SIG-M5 treated with dmso at 0.1 percent for 504 hours (cell line): ENCODE measurements at regions not wholly inside any gene's neighbourhood (a gene's known extent, or its start where the extent isn't known, plus 50 kb on each side); places are given as distances from the start of the nearest gene placed in this dataset.
A peak's percentile ranks its signal among the peaks of the same experiment; 100 is the strongest.
"Not testable (repeated sequence)": the region's sequence is repeated elsewhere in the genome, so short reads cannot be mapped to it uniquely, and the experiment has no call there.

Source experiments
- DNase-seq: peaks from one replicate; lab custom pipeline; 2025; ENCODE audit not compliant: unreplicated experiment; lab: John Stamatoyannopoulos, UW

DNA sequence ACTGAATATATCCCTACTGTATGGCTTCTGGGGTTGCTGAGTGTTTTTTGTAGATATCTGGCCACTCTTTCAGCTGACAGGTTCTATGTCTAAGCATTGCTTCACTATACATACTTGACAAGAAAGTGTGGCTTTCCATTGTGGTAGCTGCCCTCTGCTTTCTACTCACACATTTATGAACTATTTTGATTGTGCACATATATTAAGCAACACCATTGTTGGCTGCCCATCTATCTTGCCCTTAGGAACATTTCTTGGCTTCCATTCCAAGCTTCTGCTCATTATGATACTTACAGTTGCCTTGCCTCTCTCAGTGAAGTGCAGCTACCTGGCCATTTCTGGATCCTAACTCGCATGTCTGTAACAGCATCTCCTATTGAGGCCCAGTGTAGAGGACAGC is 153.6 kb upstream of the MOCS2 start:
- DNase-seq: no peak

DNA sequence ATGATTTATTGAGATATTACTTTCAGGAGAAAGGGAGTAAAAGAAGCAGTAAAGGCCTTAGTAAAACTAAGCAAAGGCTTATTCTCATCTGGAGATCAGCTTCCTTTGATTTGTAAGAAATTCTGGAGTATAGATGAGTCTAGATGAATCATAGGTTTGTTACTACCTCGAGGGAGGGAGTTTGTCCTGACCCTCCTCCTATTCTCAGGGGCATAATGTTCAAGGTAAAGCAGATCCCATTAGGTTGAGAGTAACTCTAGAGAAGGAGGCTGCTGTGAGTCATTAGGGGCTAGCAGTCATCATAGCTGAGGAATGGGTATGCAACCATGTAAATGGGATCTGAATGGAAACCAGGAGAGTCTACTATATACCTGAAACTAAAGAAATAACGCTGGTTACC is 155.5 kb upstream of the MOCS2 start:
- no peak for DNase-seq

DNA sequence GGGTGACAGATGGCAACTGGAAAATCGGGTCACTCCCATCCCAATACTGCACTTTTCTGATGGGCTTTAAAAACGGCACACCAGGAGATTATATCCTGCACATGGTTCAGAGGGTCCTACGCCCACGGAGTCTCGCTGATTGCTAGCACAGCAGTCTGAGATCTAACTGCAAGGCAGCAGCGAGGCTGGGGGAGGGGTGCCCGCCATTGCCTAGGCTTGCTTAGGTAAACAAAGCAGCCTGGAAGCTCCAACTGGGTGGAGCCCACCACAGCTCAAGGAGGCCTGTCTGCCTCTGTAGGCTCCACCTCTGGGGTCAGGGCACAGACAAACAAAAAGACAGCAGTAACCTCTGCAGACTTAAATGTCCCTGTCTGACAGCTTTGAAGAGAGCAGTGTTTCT is 158.7 kb upstream of the MOCS2 start:
- DNase-seq: not testable (repeated sequence)

DNA sequence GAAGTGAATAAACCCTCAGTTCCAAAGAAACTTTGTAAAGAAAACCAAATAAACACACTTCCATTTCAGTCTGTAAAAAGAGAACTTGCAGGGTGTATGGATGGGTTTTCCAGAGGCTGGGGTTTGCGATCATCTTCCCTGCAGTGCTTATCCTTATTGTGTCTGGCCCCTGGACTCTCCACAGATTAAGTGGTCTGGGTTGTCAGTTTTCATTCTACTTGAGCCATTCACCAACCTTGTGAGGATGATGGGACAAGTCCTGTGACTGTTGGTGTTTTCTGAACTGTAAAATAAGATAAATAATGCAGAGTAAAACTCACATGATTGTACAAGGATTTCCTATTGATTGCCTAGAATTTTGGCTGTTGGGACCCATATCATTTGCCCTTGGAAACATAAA is 166.1 kb upstream of the MOCS2 start:
- DNase-seq: no peak

DNA sequence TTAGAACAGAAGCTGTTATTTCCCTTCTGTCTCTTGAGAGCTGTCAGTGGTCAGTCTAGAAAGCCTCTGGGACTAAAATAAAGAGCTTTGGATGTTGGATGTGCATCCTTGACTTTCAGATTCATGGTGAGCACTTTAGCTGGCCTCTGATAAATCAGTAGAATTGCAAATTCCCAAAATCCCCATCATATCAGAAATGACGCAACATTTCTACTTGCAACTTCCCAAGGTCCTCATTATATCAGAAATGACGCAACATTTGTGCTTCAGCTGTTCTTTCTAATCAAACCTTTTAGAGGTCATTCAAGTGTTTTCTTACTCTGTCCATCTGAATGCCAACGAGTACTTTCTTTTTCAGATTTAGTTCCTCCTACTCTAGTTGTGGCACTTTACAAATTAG is 167.3 kb upstream of the MOCS2 start:
- no peak for DNase-seq

DNA sequence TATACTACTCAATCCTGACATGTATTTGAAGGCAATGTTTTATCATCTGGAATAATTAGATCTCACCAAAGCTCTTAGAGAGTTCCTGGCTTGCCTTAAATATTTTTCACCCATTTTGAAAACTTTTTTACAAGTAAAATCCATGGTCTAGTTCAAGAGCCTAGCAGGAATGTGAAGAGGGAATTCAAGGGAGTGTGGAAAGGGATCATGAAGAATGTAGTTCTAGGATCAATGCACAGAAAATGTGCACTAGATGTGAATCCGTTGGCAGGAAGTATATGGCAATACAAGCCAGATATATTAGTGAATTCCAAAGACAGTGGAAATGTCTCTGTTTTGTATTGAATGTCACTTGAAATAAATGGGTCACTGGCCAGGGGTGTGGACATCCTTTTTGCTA is 167.9 kb upstream of the MOCS2 start:
- no peak for DNase-seq

DNA sequence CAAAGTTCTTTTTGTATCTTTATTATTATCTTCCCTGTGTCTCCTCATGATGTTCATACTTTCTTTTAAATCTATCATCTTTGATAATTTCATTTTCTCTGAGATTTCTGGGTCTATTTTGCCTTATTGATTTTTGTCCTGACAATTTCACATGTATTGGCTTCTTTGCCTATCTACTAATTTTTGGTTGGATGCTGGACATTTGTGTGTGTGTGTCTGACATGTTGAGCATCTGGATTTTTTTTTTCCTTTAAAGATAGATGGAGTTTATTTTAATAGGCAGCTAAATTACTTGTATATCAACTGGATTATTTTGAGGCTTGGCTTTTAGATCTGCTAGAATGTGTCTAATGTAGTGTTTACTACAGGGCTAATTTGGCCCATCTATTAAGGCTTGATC is 178.0 kb upstream of the MOCS2 start:
- DNase-seq: no peak

DNA sequence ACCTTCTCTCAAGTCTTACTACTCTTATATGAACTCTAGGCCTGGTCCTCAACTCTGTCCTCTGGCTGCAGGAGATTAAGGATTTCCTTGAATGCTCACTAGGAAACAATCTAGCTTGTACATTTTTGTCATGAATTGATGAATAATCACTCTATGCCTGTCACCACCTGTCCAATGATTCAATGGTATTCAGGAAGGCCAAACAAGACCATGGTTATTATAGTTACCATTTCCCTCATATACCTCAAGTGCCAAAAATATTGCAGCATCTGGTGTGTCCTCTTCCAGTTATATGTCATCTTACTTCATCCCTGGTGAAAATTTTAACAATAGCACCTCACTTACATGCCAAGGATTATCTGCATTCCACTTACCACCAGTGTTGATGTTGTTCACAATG is 179.0 kb upstream of the MOCS2 start:
- DNase-seq: no peak

DNA sequence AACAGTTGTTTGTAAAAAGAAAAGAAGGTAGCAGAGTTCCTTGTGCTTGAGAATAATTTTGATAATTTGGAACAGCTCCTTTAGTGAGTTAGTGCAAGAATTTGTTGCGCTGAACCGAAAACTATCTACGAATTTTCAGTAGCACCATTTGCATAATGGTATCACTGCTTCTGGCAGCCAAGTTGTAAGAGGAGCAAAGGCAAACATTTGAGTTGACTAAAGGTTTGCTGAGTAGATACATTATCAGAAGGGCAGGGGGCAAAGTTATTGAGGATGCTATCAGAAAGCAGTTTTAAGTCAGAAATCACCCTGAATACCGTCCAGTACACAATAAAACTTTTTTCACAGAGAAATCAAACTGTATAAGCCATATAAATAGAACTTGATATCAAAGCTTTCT is 181.5 kb upstream of the MOCS2 start:
- DNase-seq: no peak

DNA sequence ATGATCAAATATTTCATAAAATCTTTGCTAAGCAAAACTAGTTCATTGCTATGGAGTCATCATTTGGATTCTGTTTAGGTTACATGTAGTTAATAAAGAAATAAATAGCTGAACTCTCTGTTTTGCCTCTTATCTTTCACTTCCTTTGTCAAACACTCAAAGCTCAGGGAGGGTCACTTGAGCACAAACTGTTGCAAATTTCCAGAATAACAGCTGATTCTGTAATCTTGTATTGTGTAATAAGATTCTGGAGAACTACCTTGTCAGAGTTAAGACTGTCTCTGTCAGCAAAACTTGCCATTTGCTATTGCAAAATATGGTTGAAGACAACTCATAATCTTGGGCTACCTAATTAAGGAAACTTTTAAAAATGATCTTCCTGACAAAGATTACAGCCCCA is 182.0 kb upstream of the MOCS2 start:
- DNase-seq: peak; percentile 62

DNA sequence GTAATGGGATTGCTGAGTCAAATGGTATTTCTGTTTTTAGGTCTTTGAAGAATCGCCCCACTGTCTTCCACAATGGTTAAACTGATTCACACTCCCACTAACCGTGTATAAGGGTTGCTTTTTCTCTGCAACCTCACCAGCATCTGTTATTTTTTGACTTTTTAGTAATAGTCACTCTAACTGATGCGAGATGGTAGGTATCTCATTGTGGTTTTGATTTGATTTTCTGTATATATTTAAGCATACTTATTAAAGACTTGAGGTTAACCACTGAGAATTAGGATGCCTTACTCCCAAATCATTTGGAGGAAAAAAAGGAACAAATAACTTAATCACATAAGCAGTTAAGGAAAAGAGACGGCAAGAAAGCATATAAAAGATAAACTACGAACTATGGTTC is 181.6 kb upstream of the FST start:
- DNase-seq: no peak

DNA sequence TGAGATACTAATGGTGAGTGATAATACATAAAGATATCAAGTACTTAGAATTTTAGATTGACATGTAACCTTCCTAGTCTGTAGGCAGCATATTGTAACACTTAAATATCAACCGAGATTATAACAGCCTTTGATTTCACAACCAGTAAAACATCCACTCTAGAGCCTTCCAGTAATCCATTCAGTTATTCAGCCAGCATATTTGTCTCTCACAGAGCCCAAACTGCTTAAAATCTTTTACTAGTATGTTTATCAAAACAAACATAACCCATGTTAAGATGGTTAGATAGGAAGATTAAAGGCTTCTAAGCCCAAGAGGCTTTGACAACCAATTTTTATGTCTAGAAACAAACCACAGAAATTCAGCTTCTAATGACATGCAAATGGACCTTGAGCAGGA is 177.9 kb upstream of the FST start:
- DNase-seq: no peak

DNA sequence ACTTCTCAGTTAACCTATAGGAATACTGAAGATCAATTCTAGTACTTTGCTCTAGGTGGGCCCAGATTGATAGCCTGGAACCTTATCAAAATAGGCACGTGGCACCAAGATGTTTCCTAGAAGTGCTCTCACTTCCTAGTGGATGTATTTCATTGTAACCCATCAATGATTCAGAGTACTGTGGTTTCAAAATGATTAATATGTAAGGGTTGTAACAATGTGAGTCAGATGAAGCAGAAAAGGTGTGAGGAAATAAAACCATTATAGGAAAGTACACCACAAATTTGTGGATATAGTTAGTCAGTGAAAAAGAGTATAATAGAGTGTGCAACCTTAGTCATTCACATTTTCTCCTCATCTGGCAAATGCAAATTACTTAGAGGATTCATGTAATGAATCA is 177.3 kb upstream of the FST start:
- DNase-seq: no peak

DNA sequence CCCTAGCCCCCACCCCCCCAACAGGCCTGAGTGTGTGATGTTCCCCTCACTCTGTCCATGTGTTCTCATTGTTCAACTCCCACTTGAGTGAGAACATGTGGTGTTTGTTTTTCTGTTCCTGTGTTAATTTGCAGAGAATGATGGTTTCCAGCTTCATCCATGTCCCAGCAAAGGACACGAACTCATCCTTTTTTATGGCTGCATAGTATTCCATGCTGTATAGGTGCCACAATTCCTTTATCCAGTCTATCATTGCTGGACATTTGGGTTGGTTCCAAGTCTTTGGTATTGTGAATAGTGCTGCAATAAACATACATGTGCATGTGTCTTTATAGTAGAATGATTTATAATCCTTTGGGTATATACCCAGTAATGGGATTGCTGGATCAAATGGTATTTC is 175.1 kb upstream of the FST start:
- not testable (repeated sequence) for DNase-seq

DNA sequence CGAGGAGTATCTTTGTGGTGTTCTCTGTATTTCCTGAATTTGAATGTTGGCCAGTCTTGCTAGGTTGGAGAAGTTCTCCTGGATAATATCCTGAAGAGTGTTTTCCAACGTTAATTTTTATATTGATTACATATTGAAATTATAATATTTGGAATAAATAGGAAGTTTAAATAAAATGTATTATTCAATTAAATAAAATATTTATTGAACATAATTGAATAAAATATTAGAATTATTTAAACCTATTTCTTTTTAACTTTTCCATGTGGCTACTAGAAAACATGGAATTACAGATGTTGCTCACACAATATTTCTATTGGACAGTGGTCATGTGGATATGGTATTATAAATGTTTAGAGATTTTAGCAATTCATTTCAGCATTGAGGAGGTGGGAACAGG is 170.8 kb upstream of the FST start:
- no peak for DNase-seq

DNA sequence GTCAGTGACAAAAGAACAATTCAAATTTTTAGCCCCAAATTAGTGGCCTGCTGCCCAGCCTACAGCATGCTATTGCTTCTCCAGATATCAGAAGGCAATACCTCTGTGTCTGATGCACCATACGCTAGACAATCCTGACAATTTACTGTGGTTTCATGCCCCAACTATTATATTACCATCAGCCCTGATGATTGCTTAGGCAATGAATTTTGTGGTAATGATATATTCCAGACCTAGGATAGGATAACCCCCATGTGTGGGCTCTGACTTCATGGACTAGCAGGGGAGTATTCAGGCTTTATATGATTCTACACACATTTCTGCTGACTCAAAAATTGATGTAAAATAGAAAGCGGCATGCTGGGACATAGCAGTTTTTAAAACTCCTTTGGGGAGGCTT is 168.7 kb upstream of the FST start:
- no peak for DNase-seq

DNA sequence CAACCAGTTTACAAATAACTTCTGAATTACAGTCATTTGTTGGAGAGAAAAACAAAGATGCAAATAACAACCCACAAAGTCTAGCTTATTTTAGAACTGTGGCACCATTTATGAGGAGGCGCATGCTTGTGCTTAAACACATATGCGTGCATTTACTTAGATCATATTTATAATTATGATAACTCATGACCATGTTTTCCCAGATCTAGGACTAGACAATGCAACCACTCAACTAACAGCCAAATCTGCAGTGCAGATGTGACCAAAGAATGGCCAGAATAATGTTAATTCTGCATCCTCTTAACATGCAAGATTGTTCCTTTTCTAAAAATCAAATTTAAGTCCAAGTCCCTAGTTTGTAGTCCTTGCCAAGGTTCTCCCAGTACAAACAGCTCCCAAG is 167.3 kb upstream of the FST start:
- DNase-seq: no peak

DNA sequence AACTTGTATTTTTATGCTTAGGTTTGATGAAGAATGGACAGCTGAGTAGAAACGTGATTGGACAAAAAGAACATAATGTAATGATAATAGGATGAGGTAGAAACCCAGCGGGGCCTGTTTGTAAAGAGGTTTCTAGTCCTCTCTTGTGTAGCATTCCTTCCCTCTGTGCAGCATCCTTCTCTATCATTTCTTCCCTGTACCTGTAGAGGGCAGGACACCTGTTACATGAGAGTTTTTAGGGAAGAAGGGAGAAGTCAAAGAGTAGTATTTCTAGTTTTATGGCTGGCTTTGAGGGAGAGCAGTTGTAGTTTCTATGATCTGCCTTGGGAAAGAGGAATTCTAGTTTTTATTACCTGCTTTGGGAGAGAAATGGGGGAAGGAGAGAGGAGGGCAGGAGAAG is 162.1 kb upstream of the FST start:
- DNase-seq: no peak

DNA sequence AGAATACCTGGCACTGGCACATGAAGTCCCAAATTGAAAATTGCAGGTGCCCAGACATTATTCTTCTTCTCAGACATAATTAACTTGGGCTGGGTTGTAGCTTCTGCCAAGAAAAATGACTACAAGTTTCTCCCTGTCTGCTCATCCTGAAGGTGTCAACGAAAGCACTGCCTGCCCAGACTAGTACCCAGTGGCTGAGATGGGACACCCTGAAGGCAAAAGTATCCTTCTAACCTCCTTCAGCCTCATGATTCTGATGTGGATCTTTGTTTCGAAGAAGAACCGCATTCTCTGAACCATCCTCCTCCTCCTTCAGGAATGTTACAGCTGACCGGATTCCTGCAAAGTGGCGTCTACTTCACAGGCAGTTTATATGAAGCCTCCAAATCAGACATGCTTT is 161.1 kb upstream of the FST start:
- no peak for DNase-seq

DNA sequence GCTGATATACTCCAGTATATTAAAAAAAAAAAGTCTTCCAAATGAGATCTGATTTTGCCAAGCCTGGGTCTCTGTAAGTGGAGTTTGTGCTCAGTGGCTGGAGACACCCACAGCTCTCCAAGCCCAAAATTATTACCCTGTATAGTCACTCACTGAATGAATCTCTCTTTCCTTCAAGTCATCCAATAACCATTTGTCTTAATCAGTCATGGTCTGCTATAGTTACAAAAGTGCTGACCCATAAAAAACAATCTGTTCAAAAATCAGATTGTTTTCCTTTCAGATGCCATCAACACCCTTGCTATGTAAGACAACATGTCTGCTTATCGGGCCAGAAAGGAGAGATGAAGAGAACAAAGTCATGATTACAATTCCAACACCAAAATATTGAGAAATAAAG is 159.4 kb upstream of the FST start:
- DNase-seq: no peak

DNA sequence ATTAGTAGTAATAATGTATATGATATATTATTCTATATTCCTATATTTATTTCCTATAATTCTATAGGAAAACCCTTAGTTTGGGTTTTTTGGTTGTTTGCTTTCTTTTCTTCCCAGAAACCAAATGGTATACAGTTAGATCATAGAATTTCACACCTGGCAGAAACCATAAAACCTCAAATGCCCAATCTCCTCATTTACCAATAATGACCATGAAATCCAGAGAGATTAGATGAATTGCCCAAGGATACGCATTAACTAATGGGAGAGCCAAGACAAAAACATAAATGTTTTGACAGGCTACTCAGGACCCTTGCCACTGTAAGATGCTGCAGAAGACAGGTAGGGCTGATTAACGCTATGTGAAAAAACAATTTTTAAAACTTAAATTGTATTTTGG is 158.7 kb upstream of the FST start:
- no peak for DNase-seq

DNA sequence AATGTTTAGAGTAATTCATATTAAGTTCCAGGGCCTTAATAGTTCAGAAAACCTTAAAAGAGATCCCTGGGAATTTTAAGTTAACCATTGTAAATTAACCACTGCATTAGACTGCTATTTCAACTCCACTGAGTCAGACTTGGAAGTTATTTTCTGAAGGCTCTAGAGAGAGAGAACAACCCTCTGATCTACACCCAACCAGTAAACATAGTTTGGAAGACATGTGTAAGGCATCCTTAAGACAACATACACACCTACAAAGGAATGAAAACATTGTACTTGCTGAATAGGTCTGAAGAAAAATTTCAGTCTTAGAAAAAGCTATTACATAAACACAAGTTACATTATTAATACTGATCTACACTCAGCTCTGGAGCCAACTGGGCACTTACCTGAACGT is 158.2 kb upstream of the FST start:
- DNase-seq: no peak

DNA sequence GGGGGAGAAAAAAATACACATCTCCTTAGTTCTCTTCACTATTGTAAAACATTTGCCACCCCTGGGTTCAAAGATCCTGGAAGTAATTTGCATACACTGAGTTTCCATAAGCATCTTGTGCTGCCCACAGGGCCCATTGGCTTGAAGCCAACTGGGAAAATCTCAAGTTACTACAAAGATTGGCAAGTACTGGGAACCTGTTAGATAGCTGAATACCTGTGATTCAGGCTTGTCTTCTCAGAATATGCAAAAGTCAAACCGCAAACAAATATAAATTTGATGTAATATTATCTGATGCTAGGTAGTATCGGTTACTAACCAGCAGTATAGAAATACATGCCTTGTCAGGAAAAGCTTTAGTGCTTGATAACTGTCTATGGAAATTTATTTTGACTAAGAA is 156.9 kb upstream of the FST start:
- no peak for DNase-seq

DNA sequence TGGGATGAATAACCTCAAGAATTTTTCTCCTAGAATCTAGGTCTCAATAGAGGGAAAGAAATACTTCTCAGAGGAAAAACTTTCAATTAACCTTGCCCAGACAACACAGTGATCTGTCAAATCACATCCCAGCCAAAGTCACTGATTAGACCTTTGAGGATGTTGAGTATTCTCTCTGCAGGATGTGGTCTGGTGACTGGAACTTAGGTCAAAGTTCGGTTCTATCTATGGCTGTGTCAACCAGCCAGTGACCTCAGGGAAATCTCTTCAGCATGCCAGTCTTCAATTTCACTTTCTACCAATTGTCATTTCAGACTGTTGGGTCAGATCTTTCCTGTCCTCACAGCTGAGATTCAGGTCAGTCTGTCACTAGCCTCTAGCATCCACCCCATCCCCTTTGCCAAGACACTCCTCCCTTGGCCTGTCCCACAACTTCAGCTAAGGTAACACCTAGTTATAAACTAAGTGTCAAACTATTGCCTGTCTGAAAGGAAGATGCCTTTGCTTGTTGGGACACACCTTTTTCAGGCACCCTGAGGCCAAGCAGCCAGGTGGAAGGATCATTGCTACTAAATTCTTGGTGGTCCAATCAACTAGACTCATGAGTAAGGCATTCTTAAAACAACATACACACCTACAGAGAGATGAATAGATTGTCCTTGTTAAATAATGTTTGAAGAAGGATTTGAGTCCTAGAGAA is 156.3 kb upstream of the FST start:
- no peak for DNase-seq
